Liver (tissue), 3 donors: ENCODE measurements at regions not wholly inside any gene's neighbourhood (a gene's known extent, or its start where the extent isn't known, plus 50 kb on each side); places are given as distances from the start of the nearest gene placed in this dataset.

Source experiments
- FOXA1 ChIP-seq: IDR thresholded peaks from 2 replicates; pipeline ENCODE4 v1.6.1; 2016; ENCODE audit warnings: antibody characterized with exemption
- RAD21 ChIP-seq, 2 donors: IDR thresholded peaks; 2 replicates each; pipeline ENCODE4 v1.6.1; 2016; ENCODE audit warnings: antibody characterized with exemption in 2 of 2, mild to moderate bottlenecking in 2 of 2
- RXRA ChIP-seq, 2 donors: IDR thresholded peaks; 2 replicates each; pipeline ENCODE4 v1.6.1; 2017 to 2018; ENCODE audit warnings: antibody characterized with exemption in 2 of 2, mild to moderate bottlenecking in 1 of 2
- TF ChIP-seq, protein P1 (sequence below): fragments of 150-350 bp; IDR thresholded peaks from 2 replicates; pipeline ENCODE4 v1.5.1; 2017; ENCODE audit warnings: improper control_type of control experiment, low read depth, low read length; ENCODE audit not compliant: missing input control
- donor health status: healthy.
- donor health status: healthy.

DNA sequence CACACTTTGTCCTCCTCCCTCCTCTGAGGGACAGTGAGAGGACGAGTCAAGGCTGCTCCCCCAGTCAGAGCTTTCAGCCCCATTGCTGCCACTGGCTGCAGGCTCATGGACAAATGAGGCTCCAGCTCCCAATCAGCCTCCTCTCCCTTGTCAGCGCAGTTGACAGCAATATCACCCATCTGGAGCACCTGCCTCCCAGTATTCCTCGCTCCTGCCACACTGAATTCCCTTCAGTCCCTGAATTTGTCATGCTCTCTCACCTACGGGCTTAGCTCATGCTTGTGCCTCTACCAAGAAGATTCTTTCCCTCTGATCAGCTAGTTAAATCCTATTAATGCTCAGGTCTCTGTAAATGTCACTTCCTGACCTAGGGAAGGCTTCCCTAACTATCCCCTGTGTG lies 54.4 kb upstream of the SYT6 start:
- TF ChIP-seq RXRA (IDR thresholded peaks at IDR 0.05) (no peak), RAD21 (IDR thresholded peaks at IDR 0.05) (no peak), FOXA1 (no peak)
- TF ChIP-seq, protein P1, sequence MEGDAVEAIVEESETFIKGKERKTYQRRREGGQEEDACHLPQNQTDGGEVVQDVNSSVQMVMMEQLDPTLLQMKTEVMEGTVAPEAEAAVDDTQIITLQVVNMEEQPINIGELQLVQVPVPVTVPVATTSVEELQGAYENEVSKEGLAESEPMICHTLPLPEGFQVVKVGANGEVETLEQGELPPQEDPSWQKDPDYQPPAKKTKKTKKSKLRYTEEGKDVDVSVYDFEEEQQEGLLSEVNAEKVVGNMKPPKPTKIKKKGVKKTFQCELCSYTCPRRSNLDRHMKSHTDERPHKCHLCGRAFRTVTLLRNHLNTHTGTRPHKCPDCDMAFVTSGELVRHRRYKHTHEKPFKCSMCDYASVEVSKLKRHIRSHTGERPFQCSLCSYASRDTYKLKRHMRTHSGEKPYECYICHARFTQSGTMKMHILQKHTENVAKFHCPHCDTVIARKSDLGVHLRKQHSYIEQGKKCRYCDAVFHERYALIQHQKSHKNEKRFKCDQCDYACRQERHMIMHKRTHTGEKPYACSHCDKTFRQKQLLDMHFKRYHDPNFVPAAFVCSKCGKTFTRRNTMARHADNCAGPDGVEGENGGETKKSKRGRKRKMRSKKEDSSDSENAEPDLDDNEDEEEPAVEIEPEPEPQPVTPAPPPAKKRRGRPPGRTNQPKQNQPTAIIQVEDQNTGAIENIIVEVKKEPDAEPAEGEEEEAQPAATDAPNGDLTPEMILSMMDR = no peak
